T-helper 17 cell (primary cell): ENCODE measurements at regions not wholly inside any gene's neighbourhood (a gene's known extent, or its start where the extent isn't known, plus 50 kb on each side); places are given as distances from the start of the nearest gene placed in this dataset.

ENCODE experiments used
- ATAC-seq: fragments of 150-1000 bp; cut with Tn5 transposase; 2 replicates; pipeline ENCODE4 v1.10.0; 2021; ENCODE audit warnings: mild to moderate bottlenecking, moderate library complexity
- DNase-seq, 3 donors: peaks; one replicate each; pipeline versions ENCODE4 v3.0.0 to v3.0.0-alpha.2; 2020 to 2021
- H3K9me3 ChIP-seq: one replicate; pipeline ENCODE4 v1.7.0; 2013; ENCODE audit warnings: low read length, mild to moderate bottlenecking; ENCODE audit not compliant: control insufficient read depth, poor library complexity, severe bottlenecking
- H3K27ac Mint-ChIP-seq: one replicate; pipeline ENCODE4 v1.8.0; 2022; ENCODE audit warnings: mild to moderate bottlenecking, moderate library complexity, mixed read lengths
- H3K27me3 Mint-ChIP-seq: one replicate; pipeline ENCODE4 v1.8.0; 2022; ENCODE audit warnings: mixed read lengths
- H3K36me3 Mint-ChIP-seq: one replicate; pipeline ENCODE4 v1.8.0; 2022; ENCODE audit warnings: low read depth, mixed read lengths
- H3K4me1 Mint-ChIP-seq: one replicate; pipeline ENCODE4 v1.8.0; 2022; ENCODE audit warnings: mild to moderate bottlenecking, mixed read lengths
- H3K4me3 Mint-ChIP-seq: one replicate; pipeline ENCODE4 v1.8.0; 2022; ENCODE audit warnings: mild to moderate bottlenecking, moderate library complexity, mixed read lengths

- no peak overlapping the region for H3K4me3 Mint-ChIP-seq
- no peaks in the 10 kb centered on the region for H3K36me3 Mint-ChIP-seq
- H3K27me3 Mint-ChIP-seq: no peaks in the 10 kb centered on the region
- DNase-seq (no peak), ATAC-seq (no peak)
- H3K27ac Mint-ChIP-seq: no peak overlapping the region
- H3K9me3 ChIP-seq: no peaks in the 10 kb centered on the region
- no peaks in the 10 kb centered on the region for H3K4me1 Mint-ChIP-seq
These were observed 1612.7 kb upstream of the ACO1 start for GRCh38 chr9:30771760-30772159.

GRCh38 chr9:30773427-30773826 is 1611.0 kb upstream of the ACO1 start:
- ATAC-seq: no peak
- Mint-ChIP-seq H3K27me3 (no peaks in the 10 kb centered on the region), H3K4me1 (no peaks in the 10 kb centered on the region), H3K36me3 (no peaks in the 10 kb centered on the region), H3K4me3 (no peak overlapping the region), H3K27ac (no peak overlapping the region)
- H3K9me3 ChIP-seq: no peaks in the 10 kb centered on the region
- DNase-seq: no peak

GRCh38 chr9:30774326-30774725 is 1610.1 kb upstream of the ACO1 start:
- no peaks in the 10 kb centered on the region for H3K9me3 ChIP-seq
- Mint-ChIP-seq H3K27ac (no peak overlapping the region), H3K36me3 (no peaks in the 10 kb centered on the region), H3K4me1 (no peaks in the 10 kb centered on the region), H3K27me3 (no peaks in the 10 kb centered on the region), H3K4me3 (no peak overlapping the region)
- DNase-seq (no peak), ATAC-seq (no peak)

- H3K4me1 Mint-ChIP-seq: no peaks in the 10 kb centered on the region
- no peak for ATAC-seq
- H3K36me3 Mint-ChIP-seq: no peaks in the 10 kb centered on the region
- H3K27me3 Mint-ChIP-seq: no peaks in the 10 kb centered on the region
- no peak overlapping the region for H3K27ac Mint-ChIP-seq
- H3K4me3 Mint-ChIP-seq: no peak overlapping the region
- DNase-seq: no peak
- no peaks in the 10 kb centered on the region for H3K9me3 ChIP-seq
These were observed 1609.2 kb upstream of the ACO1 start for GRCh38 chr9:30775236-30775635.

- Mint-ChIP-seq H3K4me3 (no peak overlapping the region), H3K4me1 (no peaks in the 10 kb centered on the region), H3K27me3 (no peaks in the 10 kb centered on the region), H3K27ac (no peak overlapping the region), H3K36me3 (no peaks in the 10 kb centered on the region)
- ATAC-seq (no peak), DNase-seq (no peak)
- no peaks in the 10 kb centered on the region for H3K9me3 ChIP-seq
These were observed 1587.7 kb upstream of the ACO1 start for GRCh38 chr9:30796764-30797163.

- no peaks in the 10 kb centered on the region for H3K4me1 Mint-ChIP-seq
- no peaks in the 10 kb centered on the region for H3K27me3 Mint-ChIP-seq
- no peak overlapping the region for H3K27ac Mint-ChIP-seq
- no peak overlapping the region for H3K4me3 Mint-ChIP-seq
- DNase-seq (no peak), ATAC-seq (no peak)
- H3K9me3 ChIP-seq: no peaks in the 10 kb centered on the region
- H3K36me3 Mint-ChIP-seq: no peaks in the 10 kb centered on the region
These were observed 1584.8 kb upstream of the ACO1 start for GRCh38 chr9:30799527-30800101.

- Mint-ChIP-seq H3K36me3 (no peaks in the 10 kb centered on the region), H3K27ac (no peak overlapping the region), H3K27me3 (no peaks in the 10 kb centered on the region), H3K4me3 (no peak overlapping the region), H3K4me1 (no peaks in the 10 kb centered on the region)
- no peak for DNase-seq
- no peaks in the 10 kb centered on the region for H3K9me3 ChIP-seq
- ATAC-seq: no peak
These were observed 1584.0 kb upstream of the ACO1 start for GRCh38 chr9:30800421-30800820.

GRCh38 chr9:30812821-30813220 is 1571.6 kb upstream of the ACO1 start:
- H3K27ac Mint-ChIP-seq: no peak overlapping the region
- H3K9me3 ChIP-seq: no peaks in the 10 kb centered on the region
- no peak overlapping the region for H3K4me3 Mint-ChIP-seq
- ATAC-seq: no peak
- H3K27me3 Mint-ChIP-seq: no peaks in the 10 kb centered on the region
- H3K4me1 Mint-ChIP-seq: no peaks in the 10 kb centered on the region
- DNase-seq: no peak
- no peaks in the 10 kb centered on the region for H3K36me3 Mint-ChIP-seq

GRCh38 chr9:30815585-30815984 is 1568.9 kb upstream of the ACO1 start:
- no peaks in the 10 kb centered on the region for H3K4me1 Mint-ChIP-seq
- H3K27me3 Mint-ChIP-seq: no peaks in the 10 kb centered on the region
- no peaks in the 10 kb centered on the region for H3K36me3 Mint-ChIP-seq
- H3K9me3 ChIP-seq: no peaks in the 10 kb centered on the region
- no peak overlapping the region for H3K4me3 Mint-ChIP-seq
- ATAC-seq (no peak), DNase-seq (no peak)
- no peak overlapping the region for H3K27ac Mint-ChIP-seq

GRCh38 chr9:30845136-30845535 is 1539.3 kb upstream of the ACO1 start:
- Mint-ChIP-seq H3K27me3 (no peaks in the 10 kb centered on the region), H3K36me3 (no peaks in the 10 kb centered on the region), H3K4me1 (no peaks in the 10 kb centered on the region), H3K4me3 (no peak overlapping the region), H3K27ac (no peak overlapping the region)
- DNase-seq (no peak), ATAC-seq (no peak)
- H3K9me3 ChIP-seq: no peaks in the 10 kb centered on the region

- Mint-ChIP-seq H3K4me1 (no peaks in the 10 kb centered on the region), H3K36me3 (no peaks in the 10 kb centered on the region), H3K4me3 (no peak overlapping the region), H3K27ac (no peak overlapping the region), H3K27me3 (no peaks in the 10 kb centered on the region)
- ATAC-seq: no peak
- H3K9me3 ChIP-seq: no peaks in the 10 kb centered on the region
- no peak for DNase-seq
These were observed 1537.8 kb upstream of the ACO1 start for GRCh38 chr9:30846651-30847050.

- DNase-seq: no peak
- Mint-ChIP-seq H3K27me3 (no peaks in the 10 kb centered on the region), H3K4me1 (no peaks in the 10 kb centered on the region), H3K36me3 (no peaks in the 10 kb centered on the region), H3K27ac (no peak overlapping the region), H3K4me3 (no peak overlapping the region)
- no peak for ATAC-seq
- H3K9me3 ChIP-seq: no peaks in the 10 kb centered on the region
These were observed 1532.8 kb upstream of the ACO1 start for GRCh38 chr9:30851600-30851999.

GRCh38 chr9:30900706-30901105 is 1483.7 kb upstream of the ACO1 start:
- no peak overlapping the region for H3K27ac Mint-ChIP-seq
- H3K4me1 Mint-ChIP-seq: no peaks in the 10 kb centered on the region
- no peaks in the 10 kb centered on the region for H3K36me3 Mint-ChIP-seq
- ATAC-seq (no peak), DNase-seq (no peak)
- no peak overlapping the region for H3K4me3 Mint-ChIP-seq
- H3K9me3 ChIP-seq: no peaks in the 10 kb centered on the region
- H3K27me3 Mint-ChIP-seq: peaks cover 6% of the 10 kb centered on the region

- peaks cover 8% of the 10 kb centered on the region for H3K27me3 Mint-ChIP-seq
- no peaks in the 10 kb centered on the region for H3K36me3 Mint-ChIP-seq
- no peak for ATAC-seq
These were observed 1471.1 kb upstream of the ACO1 start for GRCh38 chr9:30913331-30913730.

More at GRCh38 chr9:30913331-30913730, 1471.1 kb upstream of the ACO1 start:
- H3K4me1 Mint-ChIP-seq: no peaks in the 10 kb centered on the region
- H3K27ac Mint-ChIP-seq: no peak overlapping the region
- H3K9me3 ChIP-seq: no peaks in the 10 kb centered on the region
- no peak overlapping the region for H3K4me3 Mint-ChIP-seq
- no peak for DNase-seq
